Endothelial cell of umbilical vein (primary cell): ENCODE measurements at regions not wholly inside any gene's neighbourhood (a gene's known extent, or its start where the extent isn't known, plus 50 kb on each side); places are given as distances from the start of the nearest gene placed in this dataset.

Experiments used
- BruUV-seq: library from RNA; stranded (reverse); fragments of 400-500 nt; replicated peaks from 2 replicates; lab custom pipeline; 2021; lab: Mats Ljungman, UMichigan
- CTCF ChIA-PET: fragments of 300-600, 350-600 bp; sonication (Branson Sonifier 250); formaldehyde crosslinking; loops from one replicate; lab custom pipeline; 2021; ENCODE audit warnings: antibody characterized with exemption, inconsistent platforms; lab: Charles Lee
- POLR2A ChIA-PET: fragments of 300-600, 350-600 bp; sonication (Branson Sonifier 250); formaldehyde crosslinking; loops from one replicate; lab custom pipeline; 2021; ENCODE audit warnings: antibody characterized with exemption, inconsistent platforms; lab: Charles Lee
- DNase-seq: peaks from one replicate; pipeline ENCODE4 v3.0.0-alpha.2; 2011; ENCODE audit warnings: low read depth, low spot score
- FAIRE-seq: peaks from 2 replicates; lab custom pipeline; 2011; peaks lifted over from hg19 to GRCh38; lab: Jason Lieb, UNC
- H2AFZ ChIP-seq: 2 replicates; pipeline ENCODE4 v1.6.0; 2012; ENCODE audit warnings: low read depth, low read length, control low read depth, inconsistent platforms
- H3K27ac ChIP-seq: 2 replicates; pipeline ENCODE4 v1.5.1; 2011; ENCODE audit warnings: low read depth, mild to moderate bottlenecking, control low read depth, low read length, moderate library complexity; ENCODE audit not compliant: insufficient read depth
- H3K27me3 ChIP-seq, 2 experiments: 2 replicates each; pipeline versions ENCODE4 v1.6.0 to v1.6.1; 2011; ENCODE audit warnings: low read length in 2 of 2, mixed read lengths in 1 of 2; ENCODE audit not compliant: control insufficient read depth in 2 of 2, insufficient read depth in 2 of 2
- H3K36me3 ChIP-seq, 2 experiments: 2 replicates in 1 of 2; 3 replicates in 1 of 2; pipeline ENCODE4 v1.5.1; 2011; ENCODE audit warnings: low read length in 2 of 2, mild to moderate bottlenecking in 1 of 2, moderate library complexity in 1 of 2; ENCODE audit not compliant: control insufficient read depth in 2 of 2, insufficient read depth in 2 of 2; ENCODE audit errors: extremely low read depth in 1 of 2
- H3K4me1 ChIP-seq: 3 replicates; pipeline ENCODE4 v1.5.1; 2011; ENCODE audit warnings: mild to moderate bottlenecking, low read length; ENCODE audit not compliant: control insufficient read depth, insufficient read depth; ENCODE audit errors: extremely low read depth
- H3K4me2 ChIP-seq: 2 replicates; pipeline ENCODE4 v1.6.1; 2011; ENCODE audit warnings: low read length, control low read depth, mixed read lengths; ENCODE audit not compliant: insufficient read depth
- H3K4me3 ChIP-seq, 3 experiments: fragments of 200-600 bp in 1 of 3; sonication (generic), shearing (Covaris generic) in 1 of 3; replicated peaks in 1 of 3; 2 replicates each; pipeline ENCODE4 v1.5.1; 2011 to 2016; ENCODE audit warnings: control low read depth in 3 of 3, low read length in 3 of 3, mild to moderate bottlenecking in 2 of 3, inconsistent platforms in 1 of 3, low read depth in 1 of 3, moderate library complexity in 1 of 3; ENCODE audit not compliant: insufficient read depth in 1 of 3
- H3K79me2 ChIP-seq: 2 replicates; pipeline ENCODE4 v1.6.0; 2012; ENCODE audit warnings: low read length, inconsistent platforms; ENCODE audit not compliant: control insufficient read depth, insufficient read depth
- H3K9ac ChIP-seq: replicated peaks from 2 replicates; pipeline ENCODE3; 2011; ENCODE audit warnings: low read length, control low read depth; ENCODE audit not compliant: insufficient read depth; ENCODE audit errors: extremely low read depth
- H3K9me1 ChIP-seq: replicated peaks from 3 replicates; pipeline ENCODE4 v1.6.0; 2011; ENCODE audit warnings: mild to moderate bottlenecking, low read length; ENCODE audit not compliant: control insufficient read depth, insufficient read depth; ENCODE audit errors: extremely low read depth
- H3K9me3 ChIP-seq: replicated peaks from 2 replicates; pipeline ENCODE4 v1.5.1; 2012; ENCODE audit warnings: low read length, inconsistent platforms; ENCODE audit not compliant: control insufficient read depth, insufficient read depth
- H4K20me1 ChIP-seq: replicated peaks from 2 replicates; pipeline ENCODE3; 2011; ENCODE audit warnings: mild to moderate bottlenecking, low read length; ENCODE audit not compliant: control insufficient read depth, insufficient read depth; ENCODE audit errors: extremely low read depth
- CTCF ChIP-seq, 2 donors: IDR thresholded peaks; 1 replicate in 1 of 2; 2 replicates in 1 of 2; pipeline ENCODE4 v1.5.1; 2011; ENCODE audit warnings: low read length in 2 of 2, mild to moderate bottlenecking in 2 of 2, moderate library complexity in 2 of 2, control low read depth in 1 of 2, inconsistent platforms in 1 of 2, low read depth in 1 of 2; ENCODE audit not compliant: insufficient read depth in 1 of 2; ENCODE audit errors: extremely low read depth in 1 of 2
- EZH2 ChIP-seq: IDR thresholded peaks from 2 replicates; pipeline ENCODE4 v1.6.1; 2012; ENCODE audit warnings: borderline replicate concordance, low read depth, mild to moderate bottlenecking, moderate library complexity, low read length, inconsistent platforms; ENCODE audit not compliant: severe bottlenecking
- FOS ChIP-seq: IDR thresholded peaks from 2 replicates; pipeline ENCODE4 v1.6.1; 2011; ENCODE audit warnings: mild to moderate bottlenecking, low read length, moderate library complexity, borderline replicate concordance; ENCODE audit not compliant: insufficient read depth
- GATA2 ChIP-seq: IDR thresholded peaks from 2 replicates; pipeline ENCODE4 v1.7.0; 2011; ENCODE audit warnings: low read depth, mild to moderate bottlenecking, moderate library complexity, mixed read lengths, low read length; ENCODE audit not compliant: insufficient read length, insufficient read depth
- JUN ChIP-seq: IDR thresholded peaks from 2 replicates; pipeline ENCODE4 v1.6.1; 2011; ENCODE audit warnings: borderline replicate concordance, low read depth; ENCODE audit not compliant: insufficient read length, insufficient read depth
- MAX ChIP-seq: IDR thresholded peaks from 2 replicates; pipeline ENCODE4 v1.6.1; 2011; ENCODE audit not compliant: insufficient read depth, insufficient read length
- MYC ChIP-seq: IDR thresholded peaks from one replicate; pipeline ENCODE4 v1.6.1; 2011; ENCODE audit warnings: mild to moderate bottlenecking, low read depth, low read length
- POLR2A ChIP-seq: IDR thresholded peaks from 2 replicates; pipeline ENCODE4 v1.6.1; 2012; ENCODE audit warnings: low read depth, mild to moderate bottlenecking, control low read depth, low read length
- POLR2AphosphoS5 ChIP-seq: IDR thresholded peaks from 2 replicates; pipeline ENCODE4 v1.6.1; 2012; ENCODE audit warnings: low read depth, mild to moderate bottlenecking, control low read depth, low read length, moderate library complexity; ENCODE audit not compliant: insufficient read depth
- dilution Hi-C: fragments of 300-500 bp; cut with MboI; formaldehyde crosslinking; loops from one replicate; pipeline ENCODE4 v1.15.0; 2019; ENCODE audit warnings: low sequenced_read_pairs; ENCODE audit not compliant: extremely low pct_ligation_motif_present
- intact Hi-C: fragments of 100-400 bp; cut with micrococcal nuclease; formaldehyde crosslinking; loops from one replicate; pipeline ENCODE4 v1.10.0; 2022

- intact Hi-C loops = no loop called here
- Histone ChIP-seq H3K9ac (no peak overlapping the region), H3K79me2 (no peaks in the 10 kb centered on the region), H3K4me3 (no peak overlapping the region), H4K20me1 (no peaks in the 10 kb centered on the region), H3K9me1 (no peaks in the 10 kb centered on the region), H3K9me3 (no peaks in the 10 kb centered on the region), H3K4me1 (no peaks in the 10 kb centered on the region), H2AFZ (no peak overlapping the region), H3K27ac (no peak overlapping the region), H3K36me3 (no peaks in the 10 kb centered on the region), H3K27me3 (no peaks in the 10 kb centered on the region), H3K4me2 (no peak overlapping the region)
- no TSS peak for BruUV-seq
- no peak for DNase-seq
- POLR2A ChIA-PET = no interaction called here
- no peak for TF ChIP-seq POLR2A
- no peak for TF ChIP-seq EZH2
- no peak for TF ChIP-seq JUN
- no peak for TF ChIP-seq GATA2
- TF ChIP-seq POLR2AphosphoS5 = no peak
- TF ChIP-seq MYC = no peak
- no peak for TF ChIP-seq MAX
- no peak for TF ChIP-seq CTCF (IDR thresholded peaks at IDR 0.05; ENCODE audit: extremely low read depth in 1 of 2, insufficient read depth in 1 of 2, low read depth in 1 of 2, low read length in 2 of 2)
- TF ChIP-seq FOS = no peak
- FAIRE-seq = no peak
- CTCF ChIA-PET = no interaction called here
- dilution Hi-C loops = no loop called here
Measured at GRCh38 chrY:16106613-16107012, 1582.3 kb downstream of the NLGN4Y start.
